ENCODE measurements at regions not wholly inside any gene's neighbourhood (a gene's known extent, or its start where the extent isn't known, plus 50 kb on each side); places are given as distances from the start of the nearest gene placed in this dataset.

DNA sequence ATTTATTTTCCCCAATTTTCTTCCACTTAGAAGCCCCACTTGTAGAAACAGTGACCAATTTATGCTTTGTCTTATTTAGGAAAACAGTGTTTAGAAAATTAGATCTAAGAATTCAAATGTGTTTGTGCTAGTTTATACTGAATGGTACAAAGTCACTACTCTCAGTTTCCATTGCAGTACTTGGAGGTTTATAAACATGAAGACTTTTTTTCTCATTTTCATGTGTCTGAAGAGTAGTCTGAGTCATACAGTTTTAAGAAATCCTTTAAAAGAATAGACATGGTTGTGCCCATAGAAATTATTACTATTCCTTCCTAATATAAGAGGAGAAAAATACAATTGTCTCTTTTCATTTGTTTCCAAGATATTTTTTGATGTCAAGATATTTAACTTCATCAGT lies 458.7 kb downstream of the NAF1 start (continued):
- no peak for TF ChIP-seq NRF1 (IDR thresholded peaks at IDR 0.05; ENCODE audit: low read depth, low read length)
- TF ChIP-seq RFX5 (IDR thresholded peaks at IDR 0.05; ENCODE audit: borderline replicate concordance, low read depth, low read length) = no peak
- no peak for TF ChIP-seq CHD1 (IDR thresholded peaks at IDR 0.05; ENCODE audit: low read depth, low read length)
- no peak for TF ChIP-seq JUN (IDR thresholded peaks at IDR 0.05; ENCODE audit: low read depth, low read length)

All from H1 (cell line).